ENCODE measurements at regions not wholly inside any gene's neighbourhood (a gene's known extent, or its start where the extent isn't known, plus 50 kb on each side); places are given as distances from the start of the nearest gene placed in this dataset.
"Not testable (repeated sequence)": the region's sequence is repeated elsewhere in the genome, so short reads cannot be mapped to it uniquely, and the experiment has no call there.

- DNase-seq: not testable (repeated sequence)
Observed at GRCh38 chr12:76292891-76293290, 55.3 kb downstream of the BBS10 start.

DNA sequence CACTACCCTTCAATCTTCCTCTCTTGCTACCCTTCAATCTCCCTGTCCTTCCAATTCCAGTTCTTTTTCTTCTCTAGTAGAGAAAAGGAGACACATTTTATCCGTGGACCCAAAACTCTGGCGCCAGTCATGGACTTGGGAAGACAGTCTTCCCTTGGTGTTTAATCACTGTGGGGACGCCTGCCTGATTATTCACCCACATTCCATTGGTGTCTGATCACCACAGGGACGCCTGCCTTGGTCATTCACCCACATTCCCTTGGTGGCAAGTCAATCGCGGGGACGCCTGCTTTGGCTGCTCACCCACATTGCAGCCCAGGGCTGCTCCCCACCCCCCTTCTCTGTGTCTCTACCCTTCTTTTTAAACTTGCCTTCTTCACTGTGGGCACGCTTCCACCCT lies 55.9 kb downstream of the BBS10 start:
- not testable (repeated sequence) for DNase-seq

DNA sequence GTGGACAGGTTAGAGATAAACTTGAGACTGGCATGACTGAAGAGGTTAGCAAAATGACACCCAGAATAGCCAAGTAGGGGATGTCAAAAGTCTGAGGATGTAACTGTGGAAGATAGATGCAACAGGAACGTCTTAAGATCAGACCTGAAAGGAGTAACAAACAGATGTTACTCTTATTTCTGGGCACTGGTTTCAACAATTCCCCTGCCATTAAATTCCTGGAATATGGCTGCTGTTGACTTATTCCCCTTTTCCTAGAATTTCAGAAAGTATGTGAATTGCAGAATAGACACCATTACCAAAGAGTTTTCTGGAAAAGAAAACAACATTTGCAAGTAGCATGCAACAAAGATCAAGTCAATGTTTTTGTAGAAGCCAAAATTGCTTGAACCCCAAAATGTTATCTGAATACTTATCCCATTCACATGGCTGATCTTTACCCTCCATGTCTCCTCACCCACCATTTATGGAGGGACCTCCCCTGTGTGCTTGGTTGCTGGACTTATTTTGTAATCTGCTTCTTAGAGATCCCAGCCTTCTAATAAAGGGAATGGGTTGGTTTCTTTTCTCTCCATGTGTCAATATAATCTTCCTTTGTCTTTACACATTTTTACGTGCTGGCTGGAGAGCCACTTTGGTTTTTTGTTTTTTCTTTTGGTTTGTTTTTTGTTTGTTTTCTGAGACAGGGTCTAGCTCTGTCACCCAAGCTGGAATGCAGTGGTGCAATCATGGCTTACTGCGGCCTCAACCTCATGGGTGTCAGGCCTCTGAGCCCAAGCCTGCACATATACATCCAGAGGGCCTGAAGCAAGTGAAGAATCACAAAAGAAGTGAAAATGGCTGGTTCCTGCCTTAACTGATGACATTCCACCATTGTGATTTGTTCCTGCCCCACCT lies 57.0 kb downstream of the BBS10 start:
- DNase-seq: no peak

GRCh38 chr12:76288218-76288617 lies 60.0 kb downstream of the BBS10 start:
- DNase-seq: no peak

- DNase-seq: no peak
Observed at GRCh38 chr12:76284816-76285750, 63.1 kb downstream of the BBS10 start.

DNA sequence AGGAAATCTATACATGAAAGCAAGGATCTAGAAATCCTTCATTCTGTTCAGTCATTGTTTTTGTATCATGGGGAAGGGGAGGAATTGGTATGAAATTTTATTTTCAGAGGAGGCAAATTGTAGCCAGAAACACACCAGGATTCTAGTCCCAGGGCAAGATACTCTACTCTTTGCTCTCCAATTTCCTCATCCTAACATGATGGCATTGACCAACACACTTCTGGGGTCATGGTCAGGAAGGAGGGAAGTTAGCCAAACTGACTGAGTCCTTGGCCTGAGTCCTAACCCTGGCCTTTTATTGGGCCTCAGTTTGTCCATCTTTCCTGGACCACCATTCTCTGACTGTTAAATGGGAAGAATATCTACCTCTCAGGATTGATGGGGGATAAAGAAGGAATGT lies 65.5 kb downstream of the BBS10 start:
- DNase-seq: no peak

DNA sequence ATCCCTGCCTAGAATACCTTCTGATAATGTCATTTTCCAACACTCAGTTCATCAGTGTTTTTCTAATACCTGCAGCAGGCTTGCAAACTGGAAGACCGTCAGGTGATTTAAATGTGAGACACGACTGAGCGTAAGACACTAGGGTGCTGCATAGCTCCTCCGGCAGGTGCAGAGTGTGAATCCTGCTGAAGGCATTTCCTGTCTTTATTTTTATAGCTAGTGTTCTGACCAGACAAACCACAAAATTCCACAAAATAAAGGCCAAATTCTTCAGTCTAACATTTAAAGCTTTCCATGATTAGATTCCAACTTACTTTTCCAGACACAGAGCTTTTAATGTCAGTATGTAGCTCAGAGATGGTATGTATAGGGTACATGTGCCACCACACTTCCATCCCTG lies 70.7 kb downstream of the BBS10 start:
- no peak for DNase-seq

DNA sequence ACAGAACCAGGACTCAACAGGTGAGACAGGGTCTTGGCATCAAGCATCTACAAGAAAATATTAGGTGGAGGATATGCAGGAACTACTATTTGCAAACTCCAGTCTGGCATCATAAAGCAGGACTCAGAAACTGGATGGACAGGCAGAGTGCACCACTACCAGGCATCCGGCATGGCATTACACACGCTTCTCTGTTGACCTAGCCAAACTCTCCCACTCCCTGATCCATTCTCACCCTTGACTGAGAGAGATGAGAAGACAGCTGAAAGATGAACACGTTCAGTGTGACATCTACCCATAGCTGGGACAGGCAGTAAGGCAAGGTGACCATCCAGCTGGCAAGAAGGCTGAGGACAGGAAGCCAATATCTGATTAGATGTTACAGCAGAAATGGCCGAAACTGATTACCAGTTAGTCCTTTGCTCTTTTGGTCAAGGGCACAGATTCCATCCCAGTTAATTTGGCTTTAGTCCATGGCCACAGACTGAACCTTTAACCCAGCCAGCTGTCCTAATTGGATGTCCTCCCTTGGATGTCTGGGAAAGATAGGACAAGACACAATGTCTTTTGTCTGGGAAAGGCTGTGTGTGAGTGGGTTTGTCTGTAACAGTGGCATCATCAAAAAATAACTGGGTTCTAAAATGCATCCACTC lies 71.6 kb downstream of the BBS10 start:
- no peak for DNase-seq

DNA sequence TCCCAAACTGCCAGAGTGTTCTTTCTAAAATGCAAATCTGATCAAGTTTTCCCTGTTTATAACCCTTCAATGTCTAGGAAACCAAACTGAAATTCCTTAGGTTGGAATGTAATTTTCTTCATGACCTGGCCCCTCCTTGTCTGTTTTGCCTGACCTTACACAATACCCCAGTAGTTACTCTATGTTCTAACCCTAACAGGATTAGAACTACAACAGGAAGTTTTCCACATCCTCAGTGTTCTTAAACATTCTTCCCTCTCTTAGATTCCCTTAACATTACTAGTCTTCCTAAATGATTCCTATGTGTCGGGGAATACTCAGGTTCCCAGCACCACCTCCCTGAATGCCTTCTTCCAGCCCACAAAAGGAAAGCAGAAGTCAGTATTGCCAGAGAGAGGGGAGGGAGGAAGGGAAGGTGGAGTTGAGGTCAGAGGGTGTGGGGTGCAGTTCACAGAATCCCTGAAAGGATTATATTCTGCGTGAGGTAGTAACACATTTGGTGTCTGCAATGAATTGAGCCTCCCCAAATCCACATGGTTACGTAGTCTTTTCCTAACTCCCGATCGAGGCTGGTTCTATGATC lies 72.6 kb downstream of the BBS10 start:
- DNase-seq: no peak

DNA sequence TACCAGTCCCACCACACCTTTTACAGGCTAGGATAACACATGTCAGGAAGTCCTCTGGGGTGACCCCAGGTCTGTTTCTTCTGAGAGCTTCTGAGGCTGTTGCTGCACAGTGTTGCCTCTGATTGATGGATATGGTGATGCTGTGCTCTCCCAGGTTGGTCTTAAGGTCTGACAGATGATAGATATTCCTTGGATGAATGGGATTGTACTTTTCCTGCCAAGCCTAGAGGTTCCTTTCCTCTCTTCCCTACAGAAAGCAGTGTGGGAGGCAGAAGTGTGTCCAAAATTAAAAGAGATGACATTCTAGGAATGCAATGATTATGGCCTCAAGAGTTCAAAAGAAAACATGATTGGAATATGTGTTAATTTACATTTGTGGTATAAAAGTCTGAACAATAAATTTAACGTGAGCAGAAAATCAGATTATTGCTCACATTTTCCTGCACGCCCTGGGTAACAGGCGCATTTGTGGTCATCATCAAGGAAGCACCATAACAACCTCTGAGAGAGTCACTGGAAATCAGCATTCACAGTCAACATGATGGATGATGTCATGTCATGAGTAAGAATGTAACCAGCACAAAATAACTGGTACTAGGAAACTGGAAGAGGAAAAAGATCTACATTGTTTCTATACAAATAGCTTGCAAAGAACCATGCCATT lies 73.7 kb downstream of the BBS10 start:
- DNase-seq: no peak

- DNase-seq: peak; percentile 9
Observed at GRCh38 chr12:76272287-76272686, 75.9 kb downstream of the BBS10 start.

GRCh38 chr12:76270657-76271358 lies 77.4 kb downstream of the BBS10 start:
- DNase-seq: no peak

DNA sequence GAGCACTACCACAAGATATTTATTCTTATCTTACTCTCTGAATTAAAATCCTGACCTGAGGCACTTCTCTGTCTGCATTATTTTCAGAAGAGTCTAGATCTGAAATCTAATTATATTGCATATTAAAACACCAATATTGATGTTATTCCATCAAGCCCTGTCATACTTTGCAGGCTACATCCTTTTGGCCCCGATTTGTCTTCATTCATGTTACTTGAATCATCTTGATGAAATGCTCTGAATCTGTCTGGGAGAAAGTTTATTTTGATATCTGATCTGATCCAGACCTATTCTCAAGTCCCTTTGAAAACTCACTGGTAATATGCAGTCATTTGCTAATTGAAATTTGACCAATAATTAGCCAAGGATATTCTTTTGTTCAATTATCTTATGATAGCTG lies 79.9 kb downstream of the BBS10 start:
- no peak for DNase-seq

- peak; percentile 56 for DNase-seq
Observed at GRCh38 chr12:76266797-76267196, 81.4 kb downstream of the BBS10 start.

GRCh38 chr12:76265424-76266180 lies 82.6 kb downstream of the BBS10 start:
- DNase-seq: no peak

DNA sequence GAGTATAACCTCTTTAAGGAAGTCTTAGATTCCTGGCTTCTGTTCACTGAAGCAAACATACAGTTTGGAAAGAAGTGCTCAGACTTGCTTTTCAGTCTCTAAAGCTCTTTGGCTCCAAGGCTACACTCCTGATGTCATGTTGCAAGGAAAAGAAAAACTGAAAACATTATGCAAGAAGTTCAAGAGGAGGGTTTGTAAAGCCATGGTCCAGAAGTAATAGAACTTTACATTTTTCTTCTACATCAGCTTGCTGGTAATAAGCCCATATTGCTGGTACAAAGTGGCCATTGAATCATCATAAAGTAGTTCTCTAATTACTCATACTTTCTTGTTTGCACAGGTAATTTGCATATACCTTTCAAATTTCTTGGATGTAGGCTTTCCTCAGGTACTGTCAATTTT lies 83.6 kb downstream of the BBS10 start:
- DNase-seq: peak; percentile 43

GRCh38 chr12:76263696-76264095 lies 84.5 kb downstream of the BBS10 start:
- DNase-seq: no peak

DNA sequence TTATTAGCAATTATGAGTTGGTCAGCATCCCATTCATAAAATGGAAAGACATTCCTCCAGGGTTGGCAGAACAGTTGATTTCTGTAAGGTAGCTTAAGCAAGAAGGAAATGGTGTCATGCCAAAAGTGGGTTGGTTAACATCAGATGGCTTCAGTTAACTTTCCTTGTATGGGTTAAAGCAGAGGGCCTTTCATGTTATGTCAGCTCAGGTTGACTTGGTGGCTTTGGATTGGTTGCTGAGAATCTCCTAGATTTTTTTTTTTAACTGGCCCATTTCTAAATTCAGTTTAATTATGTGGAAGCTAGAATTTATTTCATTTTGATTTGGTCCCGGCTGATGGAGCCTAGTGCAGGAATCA lies 87.8 kb downstream of the BBS10 start:
- no peak for DNase-seq

- DNase-seq: peak; percentile 25
Observed at GRCh38 chr12:76259660-76260389, 88.4 kb downstream of the BBS10 start.

DNA sequence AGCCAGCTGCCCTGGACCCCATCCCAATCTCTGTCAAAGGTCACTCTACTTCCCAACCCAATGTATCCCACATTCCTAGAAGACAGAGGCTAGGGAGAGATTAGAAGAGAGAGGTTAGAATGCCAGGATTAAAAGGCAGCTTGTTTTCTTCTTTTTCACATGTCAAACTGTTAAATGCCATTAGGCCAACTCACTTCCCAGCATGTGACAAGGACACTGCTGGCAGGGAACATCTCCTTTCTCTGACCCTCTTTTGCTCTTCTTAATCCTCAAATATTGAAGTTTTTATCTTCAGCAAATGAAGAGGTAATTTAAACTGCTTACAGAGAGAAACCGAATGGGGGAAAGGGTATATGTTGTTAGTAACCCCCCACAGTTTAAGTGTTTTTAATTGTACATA lies 89.1 kb downstream of the BBS10 start:
- no peak for DNase-seq
